Endothelial cell (in vitro differentiated cells): ENCODE measurements at regions not wholly inside any gene's neighbourhood (a gene's known extent, or its start where the extent isn't known, plus 50 kb on each side); places are given as distances from the start of the nearest gene placed in this dataset.

Source experiments
- DNase-seq: peaks from one replicate; pipeline ENCODE4 v3.0.0; 2021; ENCODE audit warnings: low spot score
- H3K27ac Mint-ChIP-seq: one replicate; pipeline ENCODE4 v1.8.0; 2021; ENCODE audit warnings: mixed read lengths, inconsistent platforms; ENCODE audit not compliant: unreplicated experiment
- H3K27me3 Mint-ChIP-seq: one replicate; pipeline ENCODE4 v1.8.0; 2021; ENCODE audit warnings: mild to moderate bottlenecking, moderate library complexity, mixed read lengths, inconsistent platforms; ENCODE audit not compliant: unreplicated experiment
- H3K36me3 Mint-ChIP-seq: one replicate; pipeline ENCODE4 v1.8.0; 2021; ENCODE audit warnings: mild to moderate bottlenecking, low read depth, mixed read lengths, inconsistent platforms; ENCODE audit not compliant: unreplicated experiment
- H3K4me1 Mint-ChIP-seq: one replicate; pipeline ENCODE4 v1.8.0; 2021; ENCODE audit warnings: mild to moderate bottlenecking, mixed read lengths, inconsistent platforms; ENCODE audit not compliant: unreplicated experiment
- H3K4me3 Mint-ChIP-seq: one replicate; pipeline ENCODE4 v1.8.0; 2021; ENCODE audit warnings: mild to moderate bottlenecking, mixed read lengths, inconsistent platforms; ENCODE audit not compliant: unreplicated experiment
- H3K9me3 Mint-ChIP-seq: one replicate; pipeline ENCODE4 v1.8.0; 2021; ENCODE audit warnings: mixed read lengths, inconsistent platforms; ENCODE audit not compliant: unreplicated experiment
- CTCF ChIP-seq: fragments of 200-600 bp; sonication (generic); IDR thresholded peaks from one replicate; pipeline ENCODE4 v1.5.0; 2021; ENCODE audit warnings: antibody characterized with exemption; ENCODE audit not compliant: unreplicated experiment

DNA sequence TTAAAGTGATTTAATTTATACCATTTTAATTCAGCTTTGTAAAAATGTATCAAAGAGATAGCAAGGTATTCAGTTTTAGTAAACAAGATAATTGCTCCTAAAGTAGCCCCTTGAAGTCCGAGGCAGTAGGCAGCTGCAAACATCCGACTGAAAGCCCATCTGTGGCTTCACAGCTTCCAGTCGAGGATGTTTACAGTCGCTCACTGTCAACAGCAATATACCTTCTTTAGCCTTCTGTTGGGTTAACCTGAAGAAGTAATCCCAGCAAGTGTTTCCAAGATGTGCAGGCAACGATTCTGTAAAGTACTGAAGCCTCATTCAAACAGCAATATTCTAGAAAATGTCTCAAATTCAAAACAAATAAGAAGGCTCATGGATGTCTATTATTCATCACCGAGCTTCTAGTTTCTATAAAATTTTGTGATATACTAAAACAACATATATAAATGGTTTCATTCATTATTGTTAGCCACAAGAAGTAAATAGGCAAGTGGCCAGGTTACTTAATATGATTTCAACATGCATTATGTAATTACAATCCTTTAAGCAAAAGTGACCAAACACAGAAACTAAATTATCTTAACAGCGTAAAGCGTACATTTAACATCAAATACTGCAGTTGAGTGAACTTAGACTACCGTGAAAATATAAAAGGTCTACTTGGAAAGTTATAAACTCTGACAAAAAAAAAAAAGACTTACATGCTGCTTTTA lies 115.0 kb downstream of the OGFRL1 start:
- no peaks in the 10 kb centered on the region for H3K27me3 Mint-ChIP-seq
- no peaks in the 10 kb centered on the region for H3K9me3 Mint-ChIP-seq
- TF ChIP-seq CTCF: no peak
- peak overlapping the region; percentile 81 for H3K27ac Mint-ChIP-seq
- no peaks in the 10 kb centered on the region for H3K36me3 Mint-ChIP-seq
- H3K4me3 Mint-ChIP-seq: no peak overlapping the region
- DNase-seq: no peak
- peaks cover 26% of the 10 kb centered on the region for H3K4me1 Mint-ChIP-seq

DNA sequence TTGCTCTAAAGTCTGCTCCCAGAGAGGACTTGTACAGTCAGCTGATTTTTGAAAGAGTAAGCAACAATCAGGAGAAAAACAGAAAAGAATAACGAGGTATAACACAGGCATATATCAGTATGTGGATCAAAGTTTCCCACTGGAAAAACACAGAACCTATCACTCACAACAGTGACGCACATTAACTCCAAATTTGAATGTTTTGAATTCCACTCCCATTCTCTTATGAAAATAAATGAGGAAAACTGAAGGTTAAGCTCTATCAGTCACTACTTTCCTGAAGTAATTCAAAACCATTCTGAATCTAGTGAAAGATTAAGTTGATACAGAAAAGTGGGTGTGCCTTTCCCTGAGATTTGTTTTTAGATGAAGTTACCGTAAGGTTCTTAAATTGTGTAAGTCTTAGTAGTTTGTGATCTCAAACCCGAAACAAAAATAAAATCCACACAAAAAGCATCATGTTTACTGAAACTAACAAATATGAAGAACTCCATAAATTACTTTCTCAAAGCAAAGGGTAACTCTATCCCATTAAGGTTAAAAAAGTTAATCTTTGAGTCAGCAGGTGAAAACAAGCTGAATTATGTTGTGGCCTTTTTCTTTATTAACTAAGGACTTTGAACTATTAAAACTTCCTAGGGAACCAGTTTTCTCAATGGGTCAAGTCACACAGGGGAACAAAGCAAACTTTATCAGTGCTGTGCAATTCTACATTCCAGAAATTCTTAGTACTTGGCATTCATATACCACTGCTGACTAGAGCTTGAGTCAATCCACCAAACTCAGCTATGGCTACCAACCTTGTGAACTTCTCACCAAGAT lies 115.7 kb downstream of the OGFRL1 start:
- Mint-ChIP-seq H3K36me3 (no peaks in the 10 kb centered on the region), H3K4me3 (no peak overlapping the region), H3K4me1 (peaks cover 26% of the 10 kb centered on the region), H3K27me3 (no peaks in the 10 kb centered on the region), H3K27ac (peak overlapping the region; percentile 81), H3K9me3 (no peaks in the 10 kb centered on the region)
- no peak for DNase-seq
- TF ChIP-seq CTCF: no peak

DNA sequence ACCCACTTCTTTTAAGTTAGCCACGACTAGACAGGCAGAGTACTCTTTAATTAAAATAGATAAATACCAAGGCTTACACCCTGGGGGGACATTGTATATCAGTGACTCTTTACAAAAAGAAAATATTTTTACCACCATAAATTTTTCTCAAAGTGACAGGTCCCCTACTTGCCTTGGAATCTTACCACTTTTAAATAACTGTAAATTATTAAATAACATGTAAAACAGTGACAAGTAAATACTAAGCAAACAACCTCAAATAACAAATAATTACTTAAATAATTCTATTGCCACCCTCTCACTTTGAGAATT lies 116.3 kb downstream of the OGFRL1 start:
- Mint-ChIP-seq H3K27ac (peak overlapping the region; percentile 81), H3K4me1 (peaks cover 26% of the 10 kb centered on the region), H3K27me3 (no peaks in the 10 kb centered on the region), H3K4me3 (no peak overlapping the region), H3K36me3 (no peaks in the 10 kb centered on the region), H3K9me3 (no peaks in the 10 kb centered on the region)
- TF ChIP-seq CTCF: no peak
- no peak for DNase-seq

GRCh38 chr6:71405416-71405815 lies 116.8 kb downstream of the OGFRL1 start:
- no peak for TF ChIP-seq CTCF
- DNase-seq: no peak
- peak overlapping the region; percentile 37 for H3K27ac Mint-ChIP-seq
- peaks cover 3% of the 10 kb centered on the region for H3K36me3 Mint-ChIP-seq
- H3K4me1 Mint-ChIP-seq: peaks cover 25% of the 10 kb centered on the region
- no peaks in the 10 kb centered on the region for H3K27me3 Mint-ChIP-seq
- no peaks in the 10 kb centered on the region for H3K9me3 Mint-ChIP-seq
- no peak overlapping the region for H3K4me3 Mint-ChIP-seq
